Nucleus accumbens (tissue), 56 donors: ENCODE measurements at regions not wholly inside any gene's neighbourhood (a gene's known extent, or its start where the extent isn't known, plus 50 kb on each side); places are given as distances from the start of the nearest gene placed in this dataset.
A peak's percentile ranks its signal among the peaks of the same experiment; 100 is the strongest.

Experiments used
- DNase-seq, 56 donors: peaks; one replicate each; lab custom pipeline; 2025; lab: John Stamatoyannopoulos, UW

DNA sequence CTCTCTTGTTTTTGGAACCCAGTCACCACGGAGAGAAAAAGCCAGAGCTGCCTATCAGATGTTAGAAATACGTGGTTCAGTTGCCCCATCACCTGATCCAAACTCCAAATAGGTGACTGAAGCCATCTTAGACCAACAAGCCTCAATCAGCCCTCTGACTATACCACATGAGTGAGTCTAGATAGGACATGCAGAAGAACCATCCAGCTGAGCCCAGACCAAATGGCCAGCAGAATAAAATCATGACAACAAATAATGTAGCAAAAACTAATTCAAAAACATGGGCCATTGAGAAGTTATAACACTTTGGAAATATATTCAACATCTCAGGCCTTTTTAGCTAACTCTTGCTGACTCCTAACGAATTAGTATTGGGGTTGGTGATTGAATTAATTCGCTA, 348.4 kb upstream of the C1orf87 start:
- no peak for DNase-seq

DNA sequence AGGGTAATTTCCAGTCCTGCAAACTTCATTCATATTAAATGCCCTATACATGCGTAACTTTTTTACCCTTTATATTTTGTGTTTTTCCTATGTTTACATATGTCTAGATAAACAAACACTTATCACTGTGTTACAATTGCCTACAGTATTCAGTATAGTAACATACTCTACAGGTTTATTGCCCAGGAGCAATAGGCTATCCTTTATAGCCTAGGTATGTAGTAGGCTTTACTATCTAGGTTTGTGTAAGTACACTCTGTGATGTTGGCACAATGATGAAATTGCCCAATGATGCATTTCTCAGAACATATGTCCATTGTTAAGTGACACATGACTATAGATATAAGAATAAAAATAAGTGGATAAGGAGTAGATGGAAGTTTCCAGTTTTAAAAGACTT, 345.5 kb upstream of the C1orf87 start:
- DNase-seq: no peak

DNA sequence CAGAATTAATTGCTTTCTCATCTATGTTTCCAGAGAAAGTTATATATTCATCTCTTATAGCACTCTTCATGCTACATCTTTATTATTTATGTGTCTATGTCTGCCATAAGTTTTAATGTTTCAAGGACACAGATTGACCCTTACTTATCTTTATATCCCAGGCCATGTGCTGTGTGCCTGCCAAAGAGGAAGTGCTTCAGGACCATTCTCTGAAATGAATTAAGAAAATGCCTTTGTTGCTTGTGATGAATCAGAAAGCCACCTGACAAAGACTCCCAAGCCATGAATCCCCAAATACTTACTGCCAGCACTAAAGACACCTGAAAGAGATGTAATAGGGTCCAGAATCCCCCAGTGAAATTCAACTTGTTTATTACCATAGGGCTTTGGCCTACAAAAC, 342.1 kb upstream of the C1orf87 start:
- DNase-seq: no peak

- DNase-seq: no peak
These were observed 339.5 kb upstream of the C1orf87 start for GRCh38 chr1:60413091-60413490.

GRCh38 chr1:60411591-60411990, 338.0 kb upstream of the C1orf87 start:
- DNase-seq: no peak

DNA sequence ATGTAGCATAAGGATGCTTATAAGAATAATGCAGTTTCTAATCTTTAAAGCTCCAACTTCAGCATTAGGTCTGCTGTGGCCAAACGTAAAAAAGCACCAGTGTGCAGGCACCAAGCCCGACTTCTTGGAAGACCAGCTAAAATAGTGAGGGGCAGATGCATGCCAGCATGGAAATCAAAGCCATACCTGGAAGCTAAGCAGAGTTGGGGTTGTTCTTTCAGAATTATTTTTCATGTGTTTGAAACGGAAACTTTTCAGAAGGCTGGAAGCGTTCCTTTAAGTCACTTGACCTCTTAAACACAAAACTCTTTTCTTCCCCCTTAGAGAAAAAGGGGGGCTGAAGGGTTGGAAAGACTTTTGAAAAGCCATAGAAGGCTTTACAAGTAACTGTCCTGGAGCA, 329.2 kb upstream of the C1orf87 start:
- peak in 2 of 56 donors; percentile 1 for DNase-seq

DNA sequence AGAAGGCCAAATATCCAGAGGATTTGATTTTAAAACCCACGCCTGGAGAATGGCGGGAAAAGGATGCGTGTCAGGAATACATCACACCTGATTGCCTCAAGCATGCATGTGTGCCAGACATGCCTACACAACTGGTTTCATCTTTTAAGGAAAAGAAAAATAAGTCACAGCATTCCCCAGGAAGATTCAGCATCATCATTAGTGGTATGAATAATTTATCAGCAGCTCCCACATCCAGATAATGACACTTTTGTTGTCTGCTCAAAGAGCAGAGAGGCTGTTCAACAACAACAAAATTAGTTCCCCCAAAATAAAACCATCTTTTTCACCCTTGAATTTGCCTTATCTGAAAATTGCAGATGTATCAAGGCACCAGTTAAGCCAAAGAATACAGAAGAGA, 328.6 kb upstream of the C1orf87 start:
- no peak for DNase-seq

DNA sequence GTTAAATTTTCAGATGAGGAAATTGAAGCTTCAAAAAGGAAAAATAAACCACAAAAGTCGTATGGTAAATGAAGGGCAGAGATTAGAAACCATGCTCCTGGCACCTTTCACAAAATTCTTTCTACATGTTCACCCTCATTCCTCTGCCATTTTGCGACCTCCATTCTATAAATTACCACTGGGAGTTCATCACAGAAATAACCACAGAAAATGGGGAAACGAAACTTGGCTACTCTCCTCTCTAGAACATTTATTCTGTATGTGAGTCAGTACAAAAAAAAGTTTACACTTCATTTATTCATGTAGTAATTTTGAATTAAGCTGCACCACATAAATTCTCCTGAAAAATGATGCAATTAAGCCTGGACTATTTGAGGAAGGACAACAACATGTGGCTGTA, 320.9 kb upstream of the C1orf87 start:
- no peak for DNase-seq

- DNase-seq: no peak
These were observed 317.2 kb upstream of the C1orf87 start for GRCh38 chr1:60390593-60391282.

DNA sequence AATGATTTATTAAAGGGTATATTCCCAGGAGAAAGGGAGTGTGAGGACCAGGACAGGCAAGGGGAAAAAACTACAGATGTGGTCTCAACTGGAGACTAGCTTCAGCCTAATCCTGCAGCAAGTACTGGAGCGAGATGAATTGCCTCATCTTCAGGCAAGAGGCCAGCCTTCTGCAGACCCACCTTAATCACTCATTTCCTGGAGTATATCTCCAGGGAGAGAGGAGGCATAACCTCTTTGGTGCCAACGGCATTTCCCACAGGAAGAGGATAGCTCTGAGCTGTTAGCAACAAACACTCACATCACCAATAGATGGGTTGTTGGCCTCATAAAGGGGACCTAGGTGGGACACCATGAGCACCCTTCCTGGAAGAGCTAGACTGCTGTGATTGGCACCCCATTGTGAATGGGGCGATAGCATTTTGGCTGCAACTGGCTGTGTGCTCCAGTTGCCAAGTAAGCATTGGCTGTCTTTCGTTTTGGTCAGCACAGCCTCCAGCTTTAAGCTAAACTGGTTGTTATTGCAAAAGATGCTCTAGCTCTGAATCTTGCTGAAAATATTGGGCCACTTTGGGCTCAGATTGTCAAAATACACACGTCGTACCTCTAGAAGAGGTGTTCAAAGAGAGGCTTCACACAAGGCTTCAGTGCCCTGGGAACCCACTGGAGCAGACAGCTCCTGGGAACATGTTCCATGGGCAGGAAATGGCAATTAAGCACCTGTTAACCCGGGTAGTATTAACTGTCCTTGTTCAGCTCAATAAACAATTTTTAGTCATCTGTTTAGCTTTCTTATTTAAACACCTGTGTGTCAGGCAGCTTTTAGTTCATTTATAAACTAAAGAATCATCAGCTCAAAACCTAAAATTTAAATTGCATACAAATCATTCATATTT, 314.8 kb upstream of the C1orf87 start:
- no peak for DNase-seq

DNA sequence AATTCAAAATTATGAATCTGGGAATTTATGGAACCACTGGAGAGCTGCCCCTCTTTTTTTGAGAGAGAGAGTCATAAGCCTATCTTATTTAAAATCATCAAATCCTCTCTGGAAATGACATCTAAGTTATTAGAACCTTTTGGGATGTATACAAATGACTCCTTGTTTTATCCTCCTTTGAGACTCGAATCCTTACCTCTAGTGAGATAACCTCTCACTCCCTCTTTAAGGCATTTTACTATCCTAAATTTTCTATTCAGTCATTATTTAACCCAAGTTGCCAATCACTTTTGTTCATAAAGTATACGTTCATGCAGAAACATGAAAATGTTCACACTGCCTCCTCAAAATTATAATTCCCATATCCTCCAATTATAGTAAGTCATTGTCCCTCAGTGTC, 313.6 kb upstream of the C1orf87 start:
- DNase-seq: no peak

DNA sequence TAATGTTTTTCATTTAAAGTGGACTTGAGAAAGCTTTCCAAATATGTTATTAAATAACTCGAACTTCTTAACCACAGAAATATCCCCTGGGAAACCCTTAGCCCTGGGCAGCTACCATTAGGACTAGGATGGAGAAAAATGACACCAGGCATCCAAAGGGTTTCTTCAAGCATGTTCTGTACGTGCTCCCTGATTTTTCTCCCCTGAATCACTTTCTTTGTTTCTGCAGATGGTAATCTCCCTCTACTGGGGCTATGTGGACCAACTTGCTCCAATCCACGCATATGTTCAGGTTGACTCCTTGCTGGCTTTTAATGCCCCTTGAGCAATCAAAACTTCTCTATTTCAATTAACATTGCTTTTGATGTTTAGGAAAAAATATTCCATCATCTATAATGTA, 312.7 kb upstream of the C1orf87 start:
- DNase-seq: no peak

DNA sequence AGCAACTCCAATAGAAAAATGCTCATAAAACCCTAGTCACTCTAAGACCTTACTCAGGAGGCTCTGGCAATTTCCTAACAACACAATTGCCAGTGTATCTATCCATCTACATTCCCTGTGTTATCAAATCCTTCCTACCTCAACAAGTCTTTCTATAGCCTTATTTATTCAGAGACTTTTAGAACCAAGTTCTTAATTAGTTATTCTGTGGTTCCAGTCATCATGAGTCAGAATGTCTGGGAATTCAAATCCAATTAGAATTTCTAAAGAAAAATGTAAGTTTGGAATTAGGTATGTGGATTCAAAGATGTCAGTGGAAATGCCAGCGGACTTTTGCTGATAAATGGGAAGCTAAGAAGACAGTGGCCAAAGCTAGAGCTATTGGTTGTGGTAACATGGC, 302.6 kb upstream of the C1orf87 start:
- no peak for DNase-seq

DNA sequence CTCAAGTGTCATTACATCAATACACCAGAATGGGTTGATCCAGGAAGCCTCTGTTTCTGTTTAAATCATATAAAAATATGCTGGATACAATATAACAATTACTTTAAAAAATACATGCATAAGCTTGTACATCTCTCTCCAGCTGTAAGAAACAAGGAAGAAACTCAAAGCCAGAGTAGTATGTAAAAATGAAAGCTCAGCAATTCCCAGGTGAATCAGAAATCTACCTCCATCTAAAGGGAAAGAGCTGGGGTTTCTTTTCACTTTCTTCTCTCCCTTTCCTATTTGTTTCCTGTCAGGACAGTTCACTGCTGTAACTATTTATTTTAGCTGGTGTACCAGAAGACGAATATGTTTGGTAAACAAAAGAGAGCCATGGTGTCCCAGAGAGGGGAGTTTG, 301.0 kb upstream of the C1orf87 start:
- DNase-seq: no peak

- DNase-seq: no peak
These were observed 294.0 kb upstream of the C1orf87 start for GRCh38 chr1:60367532-60367931.

DNA sequence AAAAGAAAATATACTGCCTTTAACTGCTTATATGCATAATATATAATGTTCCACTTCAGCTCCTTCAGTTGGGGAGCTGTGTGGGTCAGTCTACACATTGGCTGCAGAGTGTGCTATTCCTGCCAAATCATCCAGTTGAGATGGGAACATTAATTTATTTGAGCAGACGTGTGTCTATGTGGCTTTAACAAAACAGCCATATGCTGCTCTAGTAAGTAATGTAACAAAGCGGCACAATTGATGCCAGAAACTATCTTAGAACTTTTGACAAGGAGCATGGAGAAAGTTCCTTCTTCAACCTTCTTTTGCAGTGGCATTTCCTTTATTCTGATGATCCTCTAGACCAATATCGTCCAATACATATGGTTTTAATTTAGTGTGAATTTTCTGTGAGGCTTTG, 285.9 kb upstream of the C1orf87 start:
- no peak for DNase-seq

- no peak for DNase-seq
These were observed 277.0 kb upstream of the C1orf87 start for GRCh38 chr1:60350531-60350930.

DNA sequence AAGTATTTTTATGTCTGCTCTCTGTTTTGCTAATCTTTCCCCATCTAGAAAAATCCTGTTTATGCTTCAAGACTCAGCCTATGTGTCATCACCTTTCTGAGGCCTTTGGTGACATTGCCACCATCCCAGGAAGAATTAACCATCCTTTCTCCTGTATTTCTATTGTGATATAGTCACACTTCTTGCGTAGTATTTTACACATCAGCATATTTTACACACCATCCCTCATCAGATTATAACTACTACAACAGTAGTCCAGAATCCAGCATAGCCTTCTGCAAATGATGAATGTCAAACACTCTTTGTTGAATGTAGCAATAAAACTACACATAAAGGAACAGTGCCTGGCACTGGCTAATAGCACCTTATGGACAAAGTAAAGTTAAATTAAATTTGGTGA, 275.3 kb upstream of the C1orf87 start:
- no peak for DNase-seq

DNA sequence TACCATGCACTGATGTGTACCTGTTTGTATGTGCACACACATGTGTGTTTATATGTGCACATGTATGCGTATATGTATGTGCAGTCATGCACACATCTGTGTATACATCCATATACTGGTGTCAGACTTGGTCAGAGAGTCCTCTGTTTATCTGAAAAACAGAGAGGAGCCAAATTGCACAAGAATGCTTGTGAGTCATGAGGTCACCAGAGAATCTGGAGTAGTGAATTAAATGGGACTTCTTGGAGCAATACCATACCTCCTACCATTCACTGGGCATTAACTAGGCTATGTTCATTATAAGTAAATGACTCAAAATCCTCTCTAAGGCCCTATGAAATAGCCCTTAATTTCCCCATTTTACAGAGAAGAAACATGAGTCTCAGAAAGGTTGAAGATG, 272.1 kb upstream of the C1orf87 start:
- no peak for DNase-seq

DNA sequence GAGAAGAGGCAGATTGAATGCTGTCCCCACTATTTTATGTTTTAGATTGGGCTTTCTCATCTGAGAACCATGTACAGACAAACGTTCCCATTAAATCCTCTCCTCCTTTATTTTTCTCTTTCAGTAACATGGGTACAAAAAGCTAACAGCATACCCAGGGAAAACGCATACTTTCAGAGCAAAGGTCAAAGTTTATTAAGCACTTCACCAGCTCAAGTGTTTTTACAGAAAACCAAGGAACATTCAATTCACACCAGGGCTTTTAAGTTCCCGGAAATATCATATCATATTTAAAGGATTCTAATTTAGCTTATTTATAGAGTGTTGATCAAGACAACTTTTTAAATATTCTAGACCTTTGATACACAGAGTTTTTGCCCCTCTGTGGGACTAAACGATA, 271.5 kb upstream of the C1orf87 start:
- DNase-seq: no peak

GRCh38 chr1:60343736-60344135, 270.2 kb upstream of the C1orf87 start:
- DNase-seq: no peak

DNA sequence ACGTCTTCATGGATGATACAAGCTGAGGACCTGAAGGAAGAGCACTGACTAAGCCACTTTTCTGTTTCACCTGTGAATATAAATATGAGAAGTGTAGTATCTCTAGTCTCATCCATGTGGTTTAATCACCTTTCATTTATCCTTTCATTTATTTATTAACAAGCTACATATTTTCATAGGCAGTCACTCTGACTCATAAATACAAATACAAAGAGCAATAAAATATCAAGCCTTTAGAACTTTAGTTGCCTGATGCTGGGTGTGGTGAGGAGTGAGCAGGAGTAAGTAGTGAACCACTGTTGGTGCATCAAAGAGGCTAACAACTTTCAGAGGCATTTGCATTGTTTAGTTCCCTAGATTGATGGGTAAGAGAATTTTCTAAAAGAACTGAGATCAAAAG, 269.0 kb upstream of the C1orf87 start:
- no peak for DNase-seq
